ENCODE measurements at regions not wholly inside any gene's neighbourhood (a gene's known extent, or its start where the extent isn't known, plus 50 kb on each side); places are given as distances from the start of the nearest gene placed in this dataset.
"Not testable (repeated sequence)": the region's sequence is repeated elsewhere in the genome, so short reads cannot be mapped to it uniquely, and the experiment has no call there.

DNA sequence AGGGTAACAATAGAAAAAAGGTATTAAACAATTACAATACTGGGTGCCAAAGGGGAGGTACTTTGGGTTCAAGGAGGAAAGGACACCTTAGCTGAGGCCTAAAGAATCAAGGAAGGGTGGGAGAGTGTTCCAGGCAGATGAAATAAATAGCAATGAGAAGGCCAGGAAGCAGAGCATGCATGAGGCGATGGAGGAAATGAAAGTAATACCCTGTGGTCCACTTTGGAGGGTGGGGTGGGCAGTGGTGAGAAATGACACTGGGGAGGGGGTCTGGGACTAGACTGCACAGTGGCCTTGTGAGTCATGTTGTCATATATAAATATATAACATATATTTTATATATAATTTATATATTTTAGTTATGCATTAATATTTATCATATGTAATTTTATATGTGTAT, 55.9 kb downstream of the BHLHE40 start:
- Mint-ChIP-seq H3K4me1 (peaks cover 37 to 45% (median 39%) of the 10 kb centered on the region in 3 donors), H3K9me3 (no peaks in the 10 kb centered on the region), H3K4me3 (no peak overlapping the region), H3K27ac (peak overlapping the region in 4 of 6 donors; percentile 35 to 67 (median 52)), H3K27me3 (no peaks in the 10 kb centered on the region), H3K36me3 (no peaks in the 10 kb centered on the region)
- DNase-seq (no peak), ATAC-seq (ENCODE audit: low read depth in 2 of 2) (peak in 1 of 2 donors; percentile 27)

GRCh38 chr3:5035692-5036391, 56.6 kb downstream of the BHLHE40 start:
- no peak overlapping the region for H3K4me3 Mint-ChIP-seq
- H3K4me1 Mint-ChIP-seq, result peaks cover 37 to 45% (median 39%) of the 10 kb centered on the region in 3 donors
- no peaks in the 10 kb centered on the region for H3K27me3 Mint-ChIP-seq
- DNase-seq (peak; percentile 36), ATAC-seq (ENCODE audit: low read depth in 2 of 2) (peak; percentile 73 to 77)
- peak overlapping the region in 4 of 6 donors; percentile 18 to 82 (median 62) for H3K27ac Mint-ChIP-seq
- H3K9me3 Mint-ChIP-seq, result no peaks in the 10 kb centered on the region
- no peaks in the 10 kb centered on the region for H3K36me3 Mint-ChIP-seq

- H3K36me3 Mint-ChIP-seq, result no peaks in the 10 kb centered on the region
- H3K27ac Mint-ChIP-seq, result peak overlapping the region in 5 of 6 donors; percentile 47 to 82 (median 54)
- H3K27me3 Mint-ChIP-seq, result no peaks in the 10 kb centered on the region
- peaks cover 36 to 39% (median 39%) of the 10 kb centered on the region in 3 donors for H3K4me1 Mint-ChIP-seq
- H3K9me3 Mint-ChIP-seq, result no peaks in the 10 kb centered on the region
- ATAC-seq (ENCODE audit: low read depth in 2 of 2), result no peak
- DNase-seq, result no peak
- H3K4me3 Mint-ChIP-seq, result no peak overlapping the region
Measured at GRCh38 chr3:5036392-5036766, 57.1 kb downstream of the BHLHE40 start.

GRCh38 chr3:5036858-5037257, 57.6 kb downstream of the BHLHE40 start:
- H3K4me1 Mint-ChIP-seq, result peaks cover 31 to 39% (median 35%) of the 10 kb centered on the region in 3 donors
- no peak overlapping the region for H3K4me3 Mint-ChIP-seq
- H3K27ac Mint-ChIP-seq, result peak overlapping the region in 4 of 6 donors; percentile 47 to 69 (median 56)

GRCh38 chr3:5039585-5039984, 60.3 kb downstream of the BHLHE40 start:
- no peaks in the 10 kb centered on the region for H3K36me3 Mint-ChIP-seq
- H3K9me3 Mint-ChIP-seq, result no peaks in the 10 kb centered on the region
- no peak overlapping the region for H3K4me3 Mint-ChIP-seq
- DNase-seq, result no peak
- ATAC-seq (ENCODE audit: low read depth in 2 of 2), result no peak
- peak overlapping the region in 2 of 6 donors; percentile 24 to 41 for H3K27ac Mint-ChIP-seq
- no peaks in the 10 kb centered on the region for H3K27me3 Mint-ChIP-seq
- H3K4me1 Mint-ChIP-seq, result peaks cover 31 to 39% (median 35%) of the 10 kb centered on the region in 3 donors

More at GRCh38 chr3:5036858-5037257, 57.6 kb downstream of the BHLHE40 start:
- no peaks in the 10 kb centered on the region for H3K27me3 Mint-ChIP-seq
- no peak for DNase-seq
- no peak for ATAC-seq (ENCODE audit: low read depth in 2 of 2)
- H3K36me3 Mint-ChIP-seq, result no peaks in the 10 kb centered on the region
- no peaks in the 10 kb centered on the region for H3K9me3 Mint-ChIP-seq

DNA sequence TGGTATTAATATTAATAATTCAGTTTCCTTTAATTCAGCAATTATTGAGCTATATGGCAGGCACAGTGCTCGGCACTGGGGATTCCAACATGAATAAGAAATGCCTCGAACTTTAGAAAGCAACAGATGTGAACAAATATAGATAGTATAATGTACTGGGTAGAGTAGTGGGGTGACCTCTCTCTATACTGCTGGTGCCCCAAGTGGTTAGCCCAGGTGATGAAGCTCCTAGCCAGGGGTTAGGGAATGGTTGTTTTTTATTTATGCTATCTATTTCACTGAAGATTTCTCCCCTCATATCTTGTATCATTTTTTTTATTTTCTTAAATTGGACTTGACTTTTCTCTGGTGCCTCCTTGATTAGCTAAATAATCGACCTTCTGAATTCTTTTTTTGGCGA, 62.1 kb downstream of the BHLHE40 start:
- no peak for ATAC-seq (ENCODE audit: low read depth in 2 of 2)
- Mint-ChIP-seq H3K27ac (no peak overlapping the region), H3K4me1 (peaks cover 22 to 24% (median 22%) of the 10 kb centered on the region in 3 donors), H3K36me3 (no peaks in the 10 kb centered on the region), H3K9me3 (no peaks in the 10 kb centered on the region), H3K27me3 (no peaks in the 10 kb centered on the region), H3K4me3 (no peak overlapping the region)
- no peak for DNase-seq

DNA sequence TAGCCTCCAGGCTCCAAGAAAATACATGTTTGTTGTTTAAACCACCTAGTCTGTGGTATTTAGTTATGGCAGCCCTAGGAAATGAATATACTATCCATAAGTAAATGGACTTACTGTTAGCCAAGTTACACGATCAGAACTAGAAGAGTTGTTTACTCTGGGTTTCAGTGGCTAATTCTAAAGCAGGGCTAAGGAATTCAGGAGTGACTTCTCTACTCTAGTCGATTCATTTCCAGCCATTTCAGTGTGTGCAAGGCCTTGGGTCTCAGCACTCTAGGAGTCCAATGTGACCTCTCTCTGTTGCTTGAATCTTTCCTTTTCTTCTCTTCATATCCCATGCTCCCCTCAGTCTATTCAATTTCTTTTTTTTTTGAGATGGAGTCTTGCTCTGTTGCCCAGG, 66.7 kb downstream of the BHLHE40 start:
- H3K27ac Mint-ChIP-seq, result no peak overlapping the region
- no peak for DNase-seq
- no peaks in the 10 kb centered on the region for H3K4me1 Mint-ChIP-seq
- H3K36me3 Mint-ChIP-seq, result no peaks in the 10 kb centered on the region
- no peak for ATAC-seq (ENCODE audit: low read depth in 2 of 2)
- H3K4me3 Mint-ChIP-seq, result no peak overlapping the region
- H3K27me3 Mint-ChIP-seq, result no peaks in the 10 kb centered on the region
- H3K9me3 Mint-ChIP-seq, result peaks cover 3 to 15% (median 6%) of the 10 kb centered on the region in 7 donors

DNA sequence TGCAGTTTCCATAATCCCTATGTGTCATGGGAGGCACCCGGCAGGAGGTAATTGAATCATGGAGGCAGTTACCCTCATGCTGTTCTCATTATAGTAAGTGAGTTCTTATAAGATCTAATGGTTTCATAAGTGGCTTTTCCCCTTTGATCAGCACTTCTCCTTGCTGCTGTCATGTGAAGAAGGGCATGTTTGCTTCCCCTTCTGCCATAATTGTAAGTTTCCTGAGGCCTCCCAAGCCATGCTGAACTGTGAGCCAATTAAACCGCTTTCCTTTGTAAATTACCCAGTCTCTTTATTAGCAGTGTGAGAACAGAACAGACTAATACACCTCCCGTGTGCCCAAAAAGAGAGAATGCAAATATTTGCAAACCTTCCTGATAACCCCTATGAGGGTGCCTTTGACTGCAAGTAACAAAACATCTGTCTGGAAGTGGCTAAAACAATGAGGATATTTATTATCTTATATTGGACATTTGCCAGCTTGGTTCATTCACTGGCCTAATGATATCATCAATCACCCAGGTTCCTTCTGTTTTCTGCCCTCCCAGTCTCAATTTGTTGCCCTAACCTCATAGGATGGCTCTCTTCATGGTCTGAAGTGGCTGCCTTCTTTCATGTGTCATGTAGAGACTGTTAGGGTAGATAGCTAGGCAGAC, 68.7 kb downstream of the BHLHE40 start:
- peaks cover 3 to 15% (median 6%) of the 10 kb centered on the region in 7 donors for H3K9me3 Mint-ChIP-seq
- ATAC-seq (ENCODE audit: low read depth in 2 of 2), result no peak
- no peak for DNase-seq
- no peaks in the 10 kb centered on the region for H3K36me3 Mint-ChIP-seq
- H3K4me3 Mint-ChIP-seq, result no peak overlapping the region
- no peaks in the 10 kb centered on the region for H3K4me1 Mint-ChIP-seq
- H3K27me3 Mint-ChIP-seq, result no peaks in the 10 kb centered on the region
- H3K27ac Mint-ChIP-seq, result no peak overlapping the region

- Mint-ChIP-seq H3K36me3 (no peaks in the 10 kb centered on the region), H3K4me3 (no peak overlapping the region)
Measured at GRCh38 chr3:5051772-5052171, 70.3 kb upstream of the ARL8B start.

GRCh38 chr3:5052247-5052646, 69.8 kb upstream of the ARL8B start:
- Mint-ChIP-seq H3K4me3 (no peak overlapping the region), H3K27me3 (no peaks in the 10 kb centered on the region), H3K36me3 (no peaks in the 10 kb centered on the region), H3K4me1 (peaks cover 21 to 37% (median 29%) of the 10 kb centered on the region in 3 donors), H3K27ac (peak overlapping the region in 1 of 6 donors; percentile 37), H3K9me3 (peaks cover 3 to 15% (median 6%) of the 10 kb centered on the region in 7 donors)
- no peak for ATAC-seq (ENCODE audit: low read depth in 2 of 2)
- no peak for DNase-seq

More at GRCh38 chr3:5051772-5052171, 70.3 kb upstream of the ARL8B start:
- H3K4me1 Mint-ChIP-seq, result peaks cover 18 to 33% (median 25%) of the 10 kb centered on the region in 3 donors
- DNase-seq (no peak), ATAC-seq (ENCODE audit: low read depth in 2 of 2) (no peak)
- no peaks in the 10 kb centered on the region for H3K27me3 Mint-ChIP-seq
- peak overlapping the region in 2 of 6 donors; percentile 37 to 56 for H3K27ac Mint-ChIP-seq
- H3K9me3 Mint-ChIP-seq, result peaks cover 3 to 15% (median 6%) of the 10 kb centered on the region in 7 donors

- no peak for DNase-seq
- Mint-ChIP-seq H3K27me3 (no peaks in the 10 kb centered on the region), H3K36me3 (no peaks in the 10 kb centered on the region), H3K4me1 (peaks cover 23 to 44% (median 37%) of the 10 kb centered on the region in 3 donors), H3K9me3 (peaks cover 0 to 6% (median 2%) of the 10 kb centered on the region in 7 donors), H3K4me3 (no peak overlapping the region), H3K27ac (peak overlapping the region in 2 of 6 donors; percentile 41 to 67)
- no peak for ATAC-seq (ENCODE audit: low read depth in 2 of 2)
Measured at GRCh38 chr3:5053021-5053831, 68.9 kb upstream of the ARL8B start.

GRCh38 chr3:5054098-5054497, 68.0 kb upstream of the ARL8B start:
- H3K4me3 Mint-ChIP-seq, result peak overlapping the region in 1 of 8 donors; percentile 23
- ATAC-seq (ENCODE audit: low read depth in 2 of 2), result no peak
- H3K36me3 Mint-ChIP-seq, result no peaks in the 10 kb centered on the region
- peak overlapping the region in 3 of 6 donors; percentile 21 to 90 (median 81) for H3K27ac Mint-ChIP-seq
- DNase-seq, result no peak
- no peaks in the 10 kb centered on the region for H3K9me3 Mint-ChIP-seq
- H3K4me1 Mint-ChIP-seq, result peaks cover 23 to 44% (median 37%) of the 10 kb centered on the region in 3 donors
- no peaks in the 10 kb centered on the region for H3K27me3 Mint-ChIP-seq

DNA sequence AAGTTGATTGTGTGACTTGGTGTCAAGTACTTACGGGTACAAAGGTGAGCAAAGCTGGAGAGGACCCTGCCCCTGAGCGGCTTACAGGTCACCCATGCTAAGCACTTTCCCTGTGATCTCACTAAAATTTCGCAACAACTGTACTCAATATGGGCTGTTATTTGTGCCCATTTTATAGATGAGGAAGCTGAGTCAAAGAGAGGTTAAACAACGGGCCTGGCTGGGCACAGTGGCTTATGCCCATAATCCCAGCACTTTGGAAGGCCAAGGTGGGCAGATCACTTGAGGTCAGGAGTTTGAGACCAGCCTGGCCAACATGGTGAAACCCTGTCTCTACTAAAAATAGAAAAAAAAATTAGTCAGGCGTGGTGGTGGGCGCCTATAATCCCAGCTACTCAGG, 67.5 kb upstream of the ARL8B start:
- peaks cover 23 to 44% (median 37%) of the 10 kb centered on the region in 3 donors for H3K4me1 Mint-ChIP-seq
- H3K4me3 Mint-ChIP-seq; H3K27me3 Mint-ChIP-seq; DNase-seq; H3K9me3 Mint-ChIP-seq; ATAC-seq (ENCODE audit: low read depth in 2 of 2); H3K36me3 Mint-ChIP-seq: not testable (repeated sequence)
- peak overlapping the region in 2 of 6 donors; percentile 21 to 81 for H3K27ac Mint-ChIP-seq
